ENCODE measurements at regions not wholly inside any gene's neighbourhood (a gene's known extent, or its start where the extent isn't known, plus 50 kb on each side); places are given as distances from the start of the nearest gene placed in this dataset.
A peak's percentile ranks its signal among the peaks of the same experiment; 100 is the strongest.

DNA sequence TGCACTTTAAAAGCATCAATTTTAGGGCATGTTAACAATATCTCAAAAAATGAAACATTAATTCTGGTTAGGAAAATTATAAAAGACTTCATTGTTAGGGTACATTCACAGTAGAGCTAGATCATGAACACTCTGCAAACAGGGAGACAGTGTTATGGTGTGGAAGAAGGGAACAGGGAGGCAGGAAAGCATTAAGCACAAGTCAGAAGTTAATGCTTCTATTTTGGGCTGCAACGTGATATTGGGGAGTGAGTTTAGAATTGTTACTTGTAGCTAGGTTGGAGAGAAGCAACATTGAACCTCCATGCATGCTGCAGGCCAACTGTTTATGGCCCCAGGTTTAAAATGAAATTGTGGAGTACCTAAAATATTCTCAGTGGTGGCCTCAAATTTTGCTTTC, 278.1 kb upstream of the NMUR2 start:
- no peak overlapping the region for H3K27ac ChIP-seq
- peaks cover 0 to 5% (median 0%) of the 10 kb centered on the region in 3 donors for H3K9me3 ChIP-seq
- 54 to 59% methylated on average over 1 of the region's 1 CpG for WGBS, 2 donors (ENCODE audit: low coverage in 1 of 2)
- no peaks in the 10 kb centered on the region for H3K27me3 ChIP-seq
- no peak for ATAC-seq
- no peak overlapping the region for H3K4me3 ChIP-seq
- no peaks in the 10 kb centered on the region for H3K4me1 ChIP-seq
- TF ChIP-seq EP300 (IDR thresholded peaks at IDR 0.05): no peak
- TF ChIP-seq POLR2A (IDR thresholded peaks at IDR 0.05): no peak
- no peak for TF ChIP-seq POLR2AphosphoS5 (IDR thresholded peaks at IDR 0.05)
- TF ChIP-seq, protein P1, sequence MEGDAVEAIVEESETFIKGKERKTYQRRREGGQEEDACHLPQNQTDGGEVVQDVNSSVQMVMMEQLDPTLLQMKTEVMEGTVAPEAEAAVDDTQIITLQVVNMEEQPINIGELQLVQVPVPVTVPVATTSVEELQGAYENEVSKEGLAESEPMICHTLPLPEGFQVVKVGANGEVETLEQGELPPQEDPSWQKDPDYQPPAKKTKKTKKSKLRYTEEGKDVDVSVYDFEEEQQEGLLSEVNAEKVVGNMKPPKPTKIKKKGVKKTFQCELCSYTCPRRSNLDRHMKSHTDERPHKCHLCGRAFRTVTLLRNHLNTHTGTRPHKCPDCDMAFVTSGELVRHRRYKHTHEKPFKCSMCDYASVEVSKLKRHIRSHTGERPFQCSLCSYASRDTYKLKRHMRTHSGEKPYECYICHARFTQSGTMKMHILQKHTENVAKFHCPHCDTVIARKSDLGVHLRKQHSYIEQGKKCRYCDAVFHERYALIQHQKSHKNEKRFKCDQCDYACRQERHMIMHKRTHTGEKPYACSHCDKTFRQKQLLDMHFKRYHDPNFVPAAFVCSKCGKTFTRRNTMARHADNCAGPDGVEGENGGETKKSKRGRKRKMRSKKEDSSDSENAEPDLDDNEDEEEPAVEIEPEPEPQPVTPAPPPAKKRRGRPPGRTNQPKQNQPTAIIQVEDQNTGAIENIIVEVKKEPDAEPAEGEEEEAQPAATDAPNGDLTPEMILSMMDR (IDR thresholded peaks at IDR 0.05): no peak
- no peaks in the 10 kb centered on the region for H3K36me3 ChIP-seq

DNA sequence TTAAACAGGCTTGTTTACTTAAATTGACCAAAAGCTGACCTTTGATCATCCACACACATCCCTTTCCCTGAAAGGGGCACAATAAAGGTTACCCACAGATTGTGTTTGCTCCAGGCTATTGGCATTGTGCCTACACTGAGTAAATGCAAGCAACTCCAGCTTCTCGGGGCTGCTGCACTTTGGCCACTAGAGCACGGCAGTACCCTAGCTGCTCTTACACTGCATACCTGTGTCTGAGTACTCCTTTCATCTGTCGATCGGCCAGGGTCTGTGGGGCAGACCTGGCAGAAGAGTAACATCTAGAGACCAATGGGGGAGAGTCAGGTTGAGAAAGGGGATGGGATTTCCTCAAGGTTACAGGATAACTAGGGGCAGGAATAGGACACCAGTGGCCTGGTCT, 281.9 kb upstream of the NMUR2 start:
- Histone ChIP-seq H3K4me1 (peaks cover 0 to 6% (median 0%) of the 10 kb centered on the region in 3 donors), H3K4me3 (no peak overlapping the region), H3K27me3 (no peaks in the 10 kb centered on the region), H3K27ac (no peak overlapping the region), H3K36me3 (no peaks in the 10 kb centered on the region), H3K9me3 (peaks cover 0 to 5% (median 0%) of the 10 kb centered on the region in 3 donors)
- TF ChIP-seq EP300 (IDR thresholded peaks at IDR 0.05): no peak
- TF ChIP-seq, protein P1 (IDR thresholded peaks at IDR 0.05): no peak
- TF ChIP-seq POLR2AphosphoS5 (IDR thresholded peaks at IDR 0.05): no peak
- WGBS, 2 donors (ENCODE audit: low coverage in 1 of 2): 83% methylated on average over 4 of the region's 4 CpGs; no CpG with 5 or more reads in 1 of the 2 donors
- no peak for ATAC-seq

DNA sequence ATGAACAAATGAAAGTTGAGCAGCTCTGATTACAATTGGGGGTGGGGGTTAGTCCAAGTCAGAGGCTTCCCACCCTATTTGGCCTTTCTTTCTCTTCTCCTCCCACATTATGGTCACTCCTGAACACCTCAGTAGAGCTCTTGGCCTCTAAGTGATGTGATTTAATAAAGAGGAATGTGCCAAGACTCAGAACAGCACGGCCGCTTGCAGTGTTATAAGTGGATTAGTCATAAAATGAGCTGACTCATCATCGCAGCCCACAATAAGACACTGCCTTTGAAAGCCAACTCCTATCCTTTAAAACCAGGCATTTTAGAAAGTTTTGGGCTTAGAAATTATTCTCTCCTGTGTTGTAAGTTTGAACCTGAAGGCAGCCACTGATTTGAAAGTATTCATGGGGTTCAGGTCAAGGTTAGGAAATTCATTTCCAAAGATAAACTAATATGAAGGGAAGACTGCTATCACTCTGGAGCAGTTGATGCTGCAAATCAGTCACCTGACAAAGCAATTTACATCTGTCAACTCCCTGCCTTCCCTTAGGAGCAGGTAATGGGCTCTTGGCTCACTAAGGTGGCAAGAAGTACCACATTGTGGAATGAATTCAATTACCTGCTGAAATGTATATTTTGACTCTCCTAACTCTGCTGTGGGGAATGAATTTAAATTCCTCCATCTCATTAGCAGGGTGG, 283.6 kb upstream of the NMUR2 start:
- H3K27ac ChIP-seq: no peak overlapping the region
- 38% methylated on average over 3 of the region's 3 CpGs; no CpG with 5 or more reads in 1 of the 2 donors for WGBS, 2 donors (ENCODE audit: low coverage in 1 of 2)
- peak; percentile 79 for ATAC-seq

DNA sequence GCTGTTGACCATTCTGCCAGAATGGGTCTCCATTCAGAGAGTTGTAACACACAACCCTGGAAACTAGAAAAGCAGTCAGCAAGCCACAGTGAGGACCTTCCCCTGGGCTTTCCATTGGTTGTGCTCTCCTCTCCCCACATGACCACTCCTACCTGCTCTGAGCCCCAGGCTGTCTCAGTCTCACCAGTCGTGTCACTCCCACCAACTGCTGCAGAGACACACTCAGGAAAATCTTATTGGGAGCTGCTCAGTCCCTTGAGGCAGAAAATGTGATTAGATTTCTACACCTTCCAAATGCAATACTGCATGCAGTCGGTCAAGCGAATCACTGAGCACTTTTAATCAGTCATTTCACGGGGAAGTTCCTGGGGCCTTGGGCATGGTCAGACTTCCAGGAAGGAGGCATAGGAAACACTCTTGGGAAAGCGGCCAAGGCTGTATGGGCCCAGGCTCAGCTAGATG, 284.2 kb upstream of the NMUR2 start:
- H3K27ac ChIP-seq: no peak overlapping the region
- WGBS, 2 donors (ENCODE audit: low coverage in 1 of 2): 69 to 71% methylated on average over 1 to 5 of the region's 5 CpGs
- no peaks in the 10 kb centered on the region for H3K36me3 ChIP-seq
- TF ChIP-seq POLR2AphosphoS5 (IDR thresholded peaks at IDR 0.05): no peak
- TF ChIP-seq EP300 (IDR thresholded peaks at IDR 0.05): no peak
- TF ChIP-seq, protein P1 (IDR thresholded peaks at IDR 0.05): no peak
- TF ChIP-seq POLR2A (IDR thresholded peaks at IDR 0.05): no peak
- peaks cover 0 to 6% (median 0%) of the 10 kb centered on the region in 3 donors for H3K4me1 ChIP-seq
- H3K27me3 ChIP-seq: no peaks in the 10 kb centered on the region
- ATAC-seq: no peak
- H3K4me3 ChIP-seq: no peak overlapping the region
- peaks cover 0 to 5% (median 0%) of the 10 kb centered on the region in 3 donors for H3K9me3 ChIP-seq

More for the DNA sequence above, 283.6 kb upstream of the NMUR2 start:
- Histone ChIP-seq H3K9me3 (peaks cover 0 to 5% (median 0%) of the 10 kb centered on the region in 3 donors), H3K36me3 (no peaks in the 10 kb centered on the region), H3K27me3 (no peaks in the 10 kb centered on the region), H3K4me3 (no peak overlapping the region), H3K4me1 (peaks cover 0 to 6% (median 0%) of the 10 kb centered on the region in 3 donors)
- TF ChIP-seq POLR2AphosphoS5 (IDR thresholded peaks at IDR 0.05): no peak
- TF ChIP-seq POLR2A (IDR thresholded peaks at IDR 0.05): no peak
- TF ChIP-seq, protein P1 (IDR thresholded peaks at IDR 0.05): no peak
- TF ChIP-seq EP300 (IDR thresholded peaks at IDR 0.05): no peak

DNA sequence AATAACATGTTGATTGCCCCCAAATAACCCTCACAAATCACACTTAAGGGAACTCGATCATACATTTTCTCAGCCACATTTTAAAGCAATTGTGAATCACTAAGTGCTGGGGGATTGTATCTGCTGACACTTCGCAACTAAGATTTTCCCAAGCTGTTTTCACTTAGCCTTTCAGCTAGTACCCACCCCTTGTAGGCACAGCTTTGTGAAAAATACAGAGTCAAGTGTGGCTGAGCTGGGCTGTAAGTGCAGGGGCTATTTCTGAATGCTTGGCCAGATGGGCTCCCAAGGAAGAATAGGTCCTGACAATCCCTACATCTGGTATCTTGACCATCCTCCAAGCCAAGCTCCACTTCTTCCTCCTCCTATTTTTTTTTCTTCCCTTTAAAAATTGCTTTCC, 289.2 kb upstream of the NMUR2 start:
- no peak for TF ChIP-seq POLR2AphosphoS5 (IDR thresholded peaks at IDR 0.05)
- no peak for TF ChIP-seq EP300 (IDR thresholded peaks at IDR 0.05)
- no peak for TF ChIP-seq POLR2A (IDR thresholded peaks at IDR 0.05)
- TF ChIP-seq, protein P1 (IDR thresholded peaks at IDR 0.05): no peak
- Histone ChIP-seq H3K4me1 (no peaks in the 10 kb centered on the region), H3K27me3 (no peaks in the 10 kb centered on the region), H3K27ac (no peak overlapping the region), H3K9me3 (no peaks in the 10 kb centered on the region), H3K36me3 (no peaks in the 10 kb centered on the region), H3K4me3 (no peak overlapping the region)
- WGBS, 2 donors (ENCODE audit: low coverage in 1 of 2): 38 to 42% methylated on average over 2 of the region's 2 CpGs
- no peak for ATAC-seq
